ENCODE measurements at regions not wholly inside any gene's neighbourhood (a gene's known extent, or its start where the extent isn't known, plus 50 kb on each side); places are given as distances from the start of the nearest gene placed in this dataset.

DNA sequence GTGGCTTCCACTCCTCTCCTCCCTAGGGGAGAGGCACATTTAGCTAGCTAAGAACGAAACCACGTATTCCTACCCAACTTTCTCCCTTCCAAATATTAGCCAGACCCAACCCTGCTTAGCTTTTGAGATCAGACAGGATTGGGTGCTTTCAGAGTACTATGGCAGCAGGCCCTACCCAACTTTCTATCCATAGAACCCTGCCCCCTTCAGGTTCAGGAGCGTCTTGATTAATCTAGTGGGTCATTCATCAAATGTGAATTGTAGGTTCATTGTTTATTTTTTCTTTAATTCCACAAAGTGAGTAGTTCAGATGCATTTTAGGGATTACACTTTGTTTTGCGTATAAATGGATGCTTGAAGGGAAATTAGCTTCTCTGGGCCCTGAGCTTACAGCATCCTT, 188.3 kb downstream of the MIB1 start:
- no peaks in the 10 kb centered on the region for H3K27me3 ChIP-seq (replicated peaks; ENCODE audit: control insufficient read depth, insufficient read depth, low read length)
- TF ChIP-seq, protein P1, sequence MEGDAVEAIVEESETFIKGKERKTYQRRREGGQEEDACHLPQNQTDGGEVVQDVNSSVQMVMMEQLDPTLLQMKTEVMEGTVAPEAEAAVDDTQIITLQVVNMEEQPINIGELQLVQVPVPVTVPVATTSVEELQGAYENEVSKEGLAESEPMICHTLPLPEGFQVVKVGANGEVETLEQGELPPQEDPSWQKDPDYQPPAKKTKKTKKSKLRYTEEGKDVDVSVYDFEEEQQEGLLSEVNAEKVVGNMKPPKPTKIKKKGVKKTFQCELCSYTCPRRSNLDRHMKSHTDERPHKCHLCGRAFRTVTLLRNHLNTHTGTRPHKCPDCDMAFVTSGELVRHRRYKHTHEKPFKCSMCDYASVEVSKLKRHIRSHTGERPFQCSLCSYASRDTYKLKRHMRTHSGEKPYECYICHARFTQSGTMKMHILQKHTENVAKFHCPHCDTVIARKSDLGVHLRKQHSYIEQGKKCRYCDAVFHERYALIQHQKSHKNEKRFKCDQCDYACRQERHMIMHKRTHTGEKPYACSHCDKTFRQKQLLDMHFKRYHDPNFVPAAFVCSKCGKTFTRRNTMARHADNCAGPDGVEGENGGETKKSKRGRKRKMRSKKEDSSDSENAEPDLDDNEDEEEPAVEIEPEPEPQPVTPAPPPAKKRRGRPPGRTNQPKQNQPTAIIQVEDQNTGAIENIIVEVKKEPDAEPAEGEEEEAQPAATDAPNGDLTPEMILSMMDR (IDR thresholded peaks at IDR 0.05; ENCODE audit: insufficient read depth, low read length, poor library complexity, severe bottlenecking), result no peak
- no peak for DNase-seq (ENCODE audit: extremely low read depth, insufficient read length)
- H3K36me3 ChIP-seq (ENCODE audit: control insufficient read depth, insufficient read depth, low read length), result no peaks in the 10 kb centered on the region
- no peak overlapping the region for H3K4me3 ChIP-seq (replicated peaks; ENCODE audit: low read depth, low read length)

DNA sequence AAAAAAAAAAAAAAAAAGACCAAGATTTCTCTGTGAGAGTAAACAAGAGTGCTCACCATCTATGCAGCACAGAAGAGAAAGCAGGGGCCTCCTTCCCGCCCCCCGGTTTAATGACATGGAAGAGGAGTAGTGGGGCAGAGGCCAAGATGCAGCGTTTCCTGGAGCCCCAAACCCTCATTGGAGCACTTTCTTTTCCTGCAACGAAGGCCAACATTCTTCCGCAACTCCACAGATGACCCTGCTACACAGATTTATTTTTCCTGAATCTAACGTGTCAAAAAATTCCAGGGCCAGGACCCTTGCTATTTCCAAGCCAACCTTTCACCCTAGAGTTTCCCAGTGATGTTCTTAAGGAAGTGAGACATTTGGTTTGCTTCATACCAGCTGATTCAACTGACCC, 189.6 kb downstream of the MIB1 start:
- DNase-seq (ENCODE audit: extremely low read depth, insufficient read length), result no peak
- Histone ChIP-seq H3K4me3 (replicated peaks; ENCODE audit: low read depth, low read length) (no peak overlapping the region), H3K27me3 (replicated peaks; ENCODE audit: control insufficient read depth, insufficient read depth, low read length) (no peaks in the 10 kb centered on the region; the same call in 1 of the 2 replicates), H3K36me3 (ENCODE audit: control insufficient read depth, insufficient read depth, low read length) (no peaks in the 10 kb centered on the region)
- TF ChIP-seq, protein P1 (IDR thresholded peaks at IDR 0.05; ENCODE audit: insufficient read depth, low read length, poor library complexity, severe bottlenecking), result no peak

DNA sequence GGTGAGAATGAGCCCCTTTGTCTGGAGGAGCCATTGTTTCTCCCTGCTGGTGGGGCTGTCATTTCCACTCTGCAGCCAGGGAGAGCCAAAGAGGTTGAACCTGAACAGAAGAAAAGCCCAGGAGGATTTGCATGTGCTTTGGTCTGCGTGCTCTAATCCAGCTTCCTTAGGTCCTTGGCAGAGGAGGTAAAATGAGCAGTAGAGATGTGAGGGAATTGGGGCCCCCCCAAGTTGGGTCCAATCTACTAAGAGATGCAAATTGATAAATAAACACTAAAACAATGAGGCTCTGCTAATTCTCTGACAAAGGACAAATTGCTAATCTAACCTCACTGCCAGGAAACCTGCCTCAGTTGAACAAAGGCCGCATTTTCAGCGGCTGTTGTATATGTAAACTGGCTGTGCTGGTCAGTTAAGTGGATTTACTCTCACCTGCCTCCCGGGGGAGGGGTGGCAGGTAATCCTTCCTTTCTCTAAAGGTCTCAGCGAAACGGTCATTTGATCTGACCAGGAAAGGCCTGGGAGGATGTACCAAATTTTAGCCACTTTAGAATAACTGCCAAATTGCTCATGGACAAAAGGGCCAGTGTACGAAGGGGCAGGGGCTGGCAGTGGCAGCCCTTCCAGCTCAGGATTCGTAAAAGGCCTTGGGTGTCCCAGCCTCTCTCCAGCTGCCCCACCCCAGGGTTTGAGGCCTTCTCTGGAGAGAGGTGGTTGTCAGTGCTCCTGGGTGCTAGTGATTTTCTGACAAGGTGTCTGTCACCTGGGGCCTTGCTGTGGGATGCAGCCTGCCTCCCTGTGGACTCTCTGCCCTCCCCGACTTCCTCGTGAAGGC, 193.6 kb downstream of the MIB1 start:
- TF ChIP-seq, protein P1 (IDR thresholded peaks at IDR 0.05; ENCODE audit: insufficient read depth, low read length, poor library complexity, severe bottlenecking), result no peak
- DNase-seq (ENCODE audit: extremely low read depth, insufficient read length), result no peak
- no peaks in the 10 kb centered on the region; the same call in none of the 2 replicates for H3K27me3 ChIP-seq (replicated peaks; ENCODE audit: control insufficient read depth, insufficient read depth, low read length)
- no peak overlapping the region for H3K4me3 ChIP-seq (replicated peaks; ENCODE audit: low read depth, low read length)
- no peaks in the 10 kb centered on the region for H3K36me3 ChIP-seq (ENCODE audit: control insufficient read depth, insufficient read depth, low read length)

DNA sequence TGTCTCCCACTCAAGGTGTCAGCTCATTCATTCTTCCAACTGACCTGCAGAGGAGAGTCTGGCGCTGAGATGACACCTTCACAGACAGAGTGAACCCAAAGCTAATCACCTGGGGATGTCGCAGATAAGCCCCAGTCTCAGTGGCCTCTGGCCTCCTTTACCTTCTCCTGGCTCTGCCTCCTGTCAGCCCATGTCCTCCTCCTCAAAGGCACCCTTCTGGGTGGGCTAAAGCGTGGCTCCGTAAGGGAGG, 194.1 kb downstream of the MIB1 start:
- Histone ChIP-seq H3K27me3 (replicated peaks; ENCODE audit: control insufficient read depth, insufficient read depth, low read length) (no peaks in the 10 kb centered on the region; the same call in none of the 2 replicates), H3K4me3 (replicated peaks; ENCODE audit: low read depth, low read length) (no peak overlapping the region), H3K36me3 (ENCODE audit: control insufficient read depth, insufficient read depth, low read length) (no peaks in the 10 kb centered on the region)
- DNase-seq (ENCODE audit: extremely low read depth, insufficient read length), result no peak
- TF ChIP-seq, protein P1 (IDR thresholded peaks at IDR 0.05; ENCODE audit: insufficient read depth, low read length, poor library complexity, severe bottlenecking), result no peak

DNA sequence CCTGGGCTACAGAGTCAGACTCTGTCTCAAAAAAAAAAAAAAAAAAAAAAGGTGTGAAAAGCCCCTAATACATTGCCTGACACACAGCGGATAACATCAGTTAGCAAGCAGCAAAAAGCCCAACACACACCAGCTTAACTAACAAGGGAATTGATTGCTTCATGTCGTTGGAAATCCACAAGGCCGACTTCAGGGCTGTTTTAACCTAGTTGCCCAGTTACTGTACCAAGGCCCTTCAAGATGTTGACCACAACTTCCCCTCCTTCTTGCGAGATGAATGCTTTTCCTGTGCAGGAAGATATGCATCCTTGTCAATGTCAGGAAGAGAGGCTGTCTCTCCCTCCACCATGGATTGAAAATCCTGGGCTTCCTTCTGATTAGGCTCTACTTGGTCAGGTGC, 202.9 kb downstream of the MIB1 start:
- Histone ChIP-seq H3K36me3 (ENCODE audit: control insufficient read depth, insufficient read depth, low read length) (no peaks in the 10 kb centered on the region), H3K4me3 (replicated peaks; ENCODE audit: low read depth, low read length) (no peak overlapping the region), H3K27me3 (replicated peaks; ENCODE audit: control insufficient read depth, insufficient read depth, low read length) (no peaks in the 10 kb centered on the region)
- TF ChIP-seq, protein P1 (IDR thresholded peaks at IDR 0.05; ENCODE audit: insufficient read depth, low read length, poor library complexity, severe bottlenecking), result no peak
- DNase-seq (ENCODE audit: extremely low read depth, insufficient read length), result no peak

All from GM06990 (cell line).